ENCODE measurements at regions not wholly inside any gene's neighbourhood (a gene's known extent, or its start where the extent isn't known, plus 50 kb on each side); places are given as distances from the start of the nearest gene placed in this dataset.

GRCh38 chr11:92804388-92804966, 165.0 kb upstream of the MTNR1B start:
- WGBS (ENCODE audit: extremely low coverage, insufficient read length, low lambda C conversion rate): no CpG with 5 or more reads among the region's 7 CpGs
- H2BK5ac ChIP-seq (ENCODE audit: insufficient read length, low read length): no peak overlapping the region
- H3K4ac ChIP-seq (ENCODE audit: low read depth, low read length): no peak overlapping the region
- H2BK20ac ChIP-seq (ENCODE audit: low read depth, low read length, poor library complexity, severe bottlenecking): no peak overlapping the region
- no peak overlapping the region for H2AFZ ChIP-seq (ENCODE audit: low read length)
- H3K9me3 ChIP-seq (ENCODE audit: control insufficient read depth, low read depth, low read length): no peaks in the 10 kb centered on the region
- no peak overlapping the region for H3K4me2 ChIP-seq (ENCODE audit: insufficient read depth, insufficient read length, low read length)
- H3K79me2 ChIP-seq (ENCODE audit: insufficient read depth, low read length): no peaks in the 10 kb centered on the region; the same call in 1 of the 2 replicates
- no peak overlapping the region for H2BK15ac ChIP-seq (ENCODE audit: low read depth, low read length)
- H4K5ac ChIP-seq (ENCODE audit: insufficient read length, low read depth, low read length): no peak overlapping the region
- no peak for TF ChIP-seq CTCF (conservative IDR thresholded peaks at IDR 0.05)
- DNase-seq: no peak
- H4K20me1 ChIP-seq (ENCODE audit: control insufficient read depth, insufficient read depth, insufficient read length): no peaks in the 10 kb centered on the region
- no peaks in the 10 kb centered on the region for H3K79me1 ChIP-seq (ENCODE audit: insufficient read depth, low read depth, low read length, poor library complexity, severe bottlenecking)
- H3K14ac ChIP-seq (ENCODE audit: insufficient read depth, low read length): no peak overlapping the region
- H3K56ac ChIP-seq (ENCODE audit: insufficient read length, low read depth, low read length): no peak overlapping the region
- no peaks in the 10 kb centered on the region for H3K23me2 ChIP-seq (ENCODE audit: insufficient read length, low read depth, low read length, poor library complexity, severe bottlenecking)
- no peaks in the 10 kb centered on the region for H3K27me3 ChIP-seq (ENCODE audit: insufficient read depth, low read length)
- H2BK12ac ChIP-seq (ENCODE audit: insufficient read length, low read depth, low read length): no peak overlapping the region
- Mint-ChIP-seq H3K27ac (no peak overlapping the region; a peak in 1 of 7 replicates), H3K9me3 (no peaks in the 10 kb centered on the region), H3K27me3 (ENCODE audit: low read depth) (no peaks in the 10 kb centered on the region), H3K4me3 (no peak overlapping the region), H3K36me3 (ENCODE audit: insufficient read depth in 1 of 3, low read depth in 3 of 3) (peaks cover 0 to 3% (median 0%) of the 10 kb centered on the region in 3 experiments; a peak in 2 of 7 replicates), H3K4me1 (peaks cover 24 to 28% of the 10 kb centered on the region in 2 experiments)
- no peak overlapping the region for H2AK5ac ChIP-seq (ENCODE audit: insufficient read length, low read length)
- H3K4me1 ChIP-seq (ENCODE audit: insufficient read depth, low read length): no peaks in the 10 kb centered on the region
- no peak overlapping the region for H3T11ph ChIP-seq (ENCODE audit: low read length)
- H3K27ac ChIP-seq (ENCODE audit: insufficient read length, low read depth, low read length): no peak overlapping the region
- no peak overlapping the region for H4K91ac ChIP-seq (ENCODE audit: insufficient read length, low read depth, low read length)
- no peak overlapping the region for H4K8ac ChIP-seq (replicated peaks; ENCODE audit: insufficient read length, low read depth, low read length)
- H3K18ac ChIP-seq (ENCODE audit: insufficient read length, low read depth, low read length): no peak overlapping the region
- H3K9ac ChIP-seq (ENCODE audit: extremely low read depth, insufficient read length, low read length): no peak overlapping the region
- H2BK120ac ChIP-seq (ENCODE audit: low read depth, low read length, poor library complexity, severe bottlenecking): no peak overlapping the region
- no peak overlapping the region for H3K23ac ChIP-seq (ENCODE audit: insufficient read length, low read depth, low read length)
